ENCODE measurements at regions not wholly inside any gene's neighbourhood (a gene's known extent, or its start where the extent isn't known, plus 50 kb on each side); places are given as distances from the start of the nearest gene placed in this dataset.

GRCh38 chr12:77319166-77319565 lies 253.8 kb upstream of the E2F7 start:
- Mint-ChIP-seq H3K4me3 (no peak overlapping the region), H3K27me3 (ENCODE audit: insufficient read depth, low read depth) (peaks cover 3% of the 10 kb centered on the region), H3K27ac (peak overlapping the region; percentile 88), H3K9me3 (no peaks in the 10 kb centered on the region), H3K36me3 (no peaks in the 10 kb centered on the region), H3K4me1 (peaks cover 40% of the 10 kb centered on the region)
- Histone ChIP-seq H3K27me3 (peaks cover 13% of the 10 kb centered on the region), H3K4me2 (peak overlapping the region; percentile 14), H3K79me2 (ENCODE audit: low read depth) (no peaks in the 10 kb centered on the region), H3K27ac (peak overlapping the region; percentile 80), H3K36me3 (no peaks in the 10 kb centered on the region), H3K4me3 (no peak overlapping the region), H4K20me1 (ENCODE audit: low read depth) (no peaks in the 10 kb centered on the region), H3K4me1 (peaks cover 25% of the 10 kb centered on the region), H2AFZ (replicated peaks) (no peak overlapping the region), H3K9me3 (ENCODE audit: low read depth) (no peaks in the 10 kb centered on the region), H3F3A (ENCODE audit: low read depth) (peaks cover 28% of the 10 kb centered on the region), H3K9ac (no peak overlapping the region)
- no peak for TF ChIP-seq EZH2 (IDR thresholded peaks at IDR 0.05)
- TF ChIP-seq EZH2phosphoT487 (IDR thresholded peaks at IDR 0.05) = peak; percentile 25
- DNase-seq (ENCODE audit: low spot score) = peak; percentile 82

- Histone ChIP-seq H3K79me2 (ENCODE audit: low read depth) (no peaks in the 10 kb centered on the region), H3K4me2 (no peak overlapping the region), H3K27ac (no peak overlapping the region), H3K9ac (no peak overlapping the region), H3K4me1 (peaks cover 20% of the 10 kb centered on the region), H3K4me3 (no peak overlapping the region), H3F3A (ENCODE audit: low read depth) (peaks cover 27% of the 10 kb centered on the region), H3K9me3 (ENCODE audit: low read depth) (no peaks in the 10 kb centered on the region), H3K36me3 (no peaks in the 10 kb centered on the region), H4K20me1 (ENCODE audit: low read depth) (no peaks in the 10 kb centered on the region), H2AFZ (replicated peaks) (no peak overlapping the region), H3K27me3 (no peaks in the 10 kb centered on the region)
- Mint-ChIP-seq H3K27me3 (ENCODE audit: insufficient read depth, low read depth) (peaks cover 3% of the 10 kb centered on the region), H3K9me3 (no peaks in the 10 kb centered on the region), H3K27ac (no peak overlapping the region), H3K36me3 (no peaks in the 10 kb centered on the region), H3K4me3 (no peak overlapping the region), H3K4me1 (peaks cover 42% of the 10 kb centered on the region)
- DNase-seq (ENCODE audit: low spot score) = no peak
- TF ChIP-seq CTCF (IDR thresholded peaks at IDR 0.05) (no peak), EZH2 (IDR thresholded peaks at IDR 0.05) (no peak), EZH2phosphoT487 (IDR thresholded peaks at IDR 0.05) (no peak)
These were observed 250.0 kb upstream of the E2F7 start for GRCh38 chr12:77315407-77315806.

GRCh38 chr12:77314378-77315052 lies 249.1 kb upstream of the E2F7 start:
- H4K20me1 ChIP-seq (ENCODE audit: low read depth) = no peaks in the 10 kb centered on the region
- H3K36me3 ChIP-seq = no peaks in the 10 kb centered on the region
- no peaks in the 10 kb centered on the region for H3K9me3 ChIP-seq (ENCODE audit: low read depth)
- H3K79me2 ChIP-seq (ENCODE audit: low read depth) = no peaks in the 10 kb centered on the region
- H3K27ac Mint-ChIP-seq = no peak overlapping the region
- H3K27me3 ChIP-seq = no peaks in the 10 kb centered on the region
- DNase-seq (ENCODE audit: low spot score) = no peak
- TF ChIP-seq CTCF (IDR thresholded peaks at IDR 0.05) = no peak
- no peak overlapping the region for H3K4me3 ChIP-seq
- peaks cover 3% of the 10 kb centered on the region for H3K27me3 Mint-ChIP-seq (ENCODE audit: insufficient read depth, low read depth)
- no peak overlapping the region for H3K4me2 ChIP-seq
- peaks cover 18% of the 10 kb centered on the region for H3F3A ChIP-seq (ENCODE audit: low read depth)
- H3K9me3 Mint-ChIP-seq = no peaks in the 10 kb centered on the region
- H3K4me1 ChIP-seq = peaks cover 11% of the 10 kb centered on the region
- H2AFZ ChIP-seq (replicated peaks) = no peak overlapping the region
- no peak overlapping the region for H3K9ac ChIP-seq
- H3K4me3 Mint-ChIP-seq = no peak overlapping the region
- H3K36me3 Mint-ChIP-seq = no peaks in the 10 kb centered on the region
- H3K4me1 Mint-ChIP-seq = peaks cover 35% of the 10 kb centered on the region
- no peak overlapping the region for H3K27ac ChIP-seq

- Histone ChIP-seq H3K36me3 (no peaks in the 10 kb centered on the region), H3K9me3 (ENCODE audit: low read depth) (no peaks in the 10 kb centered on the region), H3F3A (ENCODE audit: low read depth) (no peaks in the 10 kb centered on the region), H2AFZ (replicated peaks) (peak overlapping the region; percentile 46), H3K9ac (no peak overlapping the region), H3K4me2 (no peak overlapping the region), H3K27ac (no peak overlapping the region), H4K20me1 (ENCODE audit: low read depth) (no peaks in the 10 kb centered on the region), H3K4me3 (no peak overlapping the region), H3K27me3 (no peaks in the 10 kb centered on the region), H3K79me2 (ENCODE audit: low read depth) (no peaks in the 10 kb centered on the region), H3K4me1 (peaks cover 11% of the 10 kb centered on the region)
- DNase-seq (ENCODE audit: low spot score) = no peak
- no peak for TF ChIP-seq EZH2phosphoT487 (IDR thresholded peaks at IDR 0.05)
- TF ChIP-seq CTCF (IDR thresholded peaks at IDR 0.05) = no peak
- H3K4me3 Mint-ChIP-seq = no peak overlapping the region
- peaks cover 6% of the 10 kb centered on the region for H3K9me3 Mint-ChIP-seq
- peaks cover 20% of the 10 kb centered on the region for H3K4me1 Mint-ChIP-seq
- H3K36me3 Mint-ChIP-seq = no peaks in the 10 kb centered on the region
- no peaks in the 10 kb centered on the region for H3K27me3 Mint-ChIP-seq (ENCODE audit: insufficient read depth, low read depth)
- no peak overlapping the region for H3K27ac Mint-ChIP-seq
These were observed 242.7 kb upstream of the E2F7 start for GRCh38 chr12:77308056-77308455.

Data from neural progenitor cell (in vitro differentiated cells).